HG02885 (cell line): ENCODE measurements at regions not wholly inside any gene's neighbourhood (a gene's known extent, or its start where the extent isn't known, plus 50 kb on each side); places are given as distances from the start of the nearest gene placed in this dataset.

ENCODE experiments used
- ATAC-seq: cut with Tn5 transposase; IDR thresholded peaks from one replicate; pipeline ENCODE4 v1.9.1; 2021; ENCODE audit warnings: mild to moderate bottlenecking; ENCODE audit not compliant: unreplicated experiment, poor library complexity

DNA sequence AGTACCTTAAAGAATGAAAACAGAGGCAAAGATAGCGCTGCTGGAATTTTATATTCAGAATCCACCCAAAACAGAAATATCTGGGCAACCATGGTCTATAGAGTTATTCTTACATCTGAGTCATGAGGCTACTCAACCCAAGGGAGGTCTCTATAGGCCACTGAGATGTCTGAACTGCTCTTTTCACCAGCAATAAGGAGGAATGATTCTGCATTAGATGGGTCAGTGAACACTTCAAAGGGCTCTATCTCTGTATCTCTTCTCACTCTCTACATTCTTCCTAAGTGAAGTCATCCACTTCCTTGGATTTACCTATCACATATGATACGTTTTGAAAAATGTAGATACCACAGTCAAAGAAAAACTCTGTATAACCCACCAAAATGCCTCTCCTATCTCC lies 90.2 kb upstream of the NGF start:
- ATAC-seq = no peak

DNA sequence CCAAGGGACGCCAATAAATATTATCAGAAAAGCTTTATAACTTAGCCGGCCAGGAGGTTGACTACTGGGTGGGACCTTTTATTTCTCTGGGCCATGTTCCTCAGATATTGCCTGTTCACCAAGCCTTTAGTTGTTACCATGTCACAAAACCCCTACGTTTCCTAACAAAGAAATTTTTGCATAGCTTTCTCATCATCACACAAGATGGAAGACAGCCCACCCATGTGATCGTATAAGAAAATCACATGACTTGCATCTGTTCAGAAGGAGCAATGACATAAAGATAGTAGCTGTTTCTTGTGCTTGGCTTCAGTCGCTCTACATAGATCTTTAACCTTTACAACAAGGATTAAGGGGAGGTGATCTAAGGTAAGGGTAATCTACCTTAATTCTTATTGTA lies 88.9 kb upstream of the NGF start:
- no peak for ATAC-seq

DNA sequence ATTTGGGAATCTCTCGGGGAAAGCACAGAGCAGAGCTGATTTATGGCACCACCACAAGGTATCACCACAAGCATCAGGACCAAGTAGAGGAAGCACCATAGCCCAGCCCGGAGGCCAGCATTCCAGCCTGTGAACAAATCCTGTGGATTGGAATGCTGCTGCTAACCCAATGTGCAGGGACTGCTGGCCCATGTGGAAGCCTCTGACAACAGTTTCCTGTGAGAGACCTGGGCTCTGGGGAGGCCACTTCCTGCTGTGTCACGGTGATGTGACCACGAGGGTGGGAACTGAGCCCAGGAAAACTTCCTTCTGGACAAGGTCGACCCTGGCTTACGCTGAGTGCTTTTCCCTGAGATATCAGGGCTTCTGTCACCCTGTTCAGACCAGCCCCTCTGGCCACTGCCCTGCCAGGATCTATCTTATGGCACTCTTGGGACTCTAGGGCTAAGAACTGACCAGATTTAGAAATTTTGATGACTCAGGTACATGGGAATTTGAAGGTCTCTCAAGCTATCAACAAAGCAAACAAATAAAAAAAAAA lies 88.3 kb upstream of the NGF start:
- ATAC-seq = no peak

DNA sequence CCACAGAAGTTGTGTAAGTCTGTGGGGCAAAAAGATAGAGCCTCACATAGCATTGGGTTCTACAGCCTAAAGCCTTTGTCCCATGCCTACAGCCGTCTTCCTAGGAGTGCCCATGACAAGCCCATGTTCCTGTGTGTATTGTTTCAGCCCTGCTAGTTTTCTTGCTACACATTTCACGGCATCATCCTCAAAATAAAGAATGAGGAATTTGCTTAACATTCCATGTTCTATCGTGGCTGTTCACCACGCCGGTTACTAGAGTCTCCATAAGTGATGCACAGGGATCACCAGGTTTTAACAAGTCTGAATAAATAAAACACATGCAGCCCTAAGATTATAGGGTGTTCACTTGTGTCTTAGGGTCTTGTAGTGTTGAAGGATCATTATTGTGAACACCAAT lies 87.4 kb upstream of the NGF start:
- ATAC-seq = no peak

DNA sequence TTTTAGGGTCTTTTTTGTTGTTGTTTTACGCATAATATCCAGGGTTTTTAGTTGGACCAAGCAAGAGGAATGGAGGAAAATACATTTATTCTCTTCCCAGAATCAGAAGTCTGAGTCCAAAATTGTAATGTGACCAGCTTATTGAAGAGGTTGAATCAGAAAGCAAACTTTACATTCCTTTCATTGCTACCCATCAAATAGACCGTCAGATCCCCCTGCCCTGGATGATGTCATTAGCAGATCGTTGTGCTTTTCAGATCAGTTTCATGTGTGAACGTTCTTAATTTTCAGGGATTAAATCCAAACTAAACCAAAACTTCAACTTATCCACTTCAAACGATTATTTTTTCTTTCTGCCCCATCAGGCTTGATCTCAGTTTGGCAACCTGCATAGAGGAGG lies 85.7 kb upstream of the NGF start:
- no peak for ATAC-seq

DNA sequence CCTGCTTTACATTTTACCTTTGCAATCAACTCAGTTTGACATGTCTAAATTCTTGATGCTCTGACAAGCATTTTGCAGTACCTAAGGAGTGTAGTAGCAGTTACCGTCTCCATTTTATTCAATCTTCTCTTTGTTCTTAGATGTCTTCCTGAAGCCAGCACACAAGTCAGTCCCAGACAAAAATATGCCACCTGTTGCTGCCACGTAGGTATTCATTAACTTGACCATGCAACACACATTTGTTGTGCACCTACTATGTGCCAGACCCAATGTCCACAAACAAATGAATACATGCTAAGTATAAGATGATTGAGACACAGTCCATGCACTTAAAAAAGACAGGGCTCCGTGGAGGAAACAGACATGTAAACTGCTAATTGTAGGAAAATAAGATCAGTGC lies 81.5 kb upstream of the NGF start:
- no peak for ATAC-seq

DNA sequence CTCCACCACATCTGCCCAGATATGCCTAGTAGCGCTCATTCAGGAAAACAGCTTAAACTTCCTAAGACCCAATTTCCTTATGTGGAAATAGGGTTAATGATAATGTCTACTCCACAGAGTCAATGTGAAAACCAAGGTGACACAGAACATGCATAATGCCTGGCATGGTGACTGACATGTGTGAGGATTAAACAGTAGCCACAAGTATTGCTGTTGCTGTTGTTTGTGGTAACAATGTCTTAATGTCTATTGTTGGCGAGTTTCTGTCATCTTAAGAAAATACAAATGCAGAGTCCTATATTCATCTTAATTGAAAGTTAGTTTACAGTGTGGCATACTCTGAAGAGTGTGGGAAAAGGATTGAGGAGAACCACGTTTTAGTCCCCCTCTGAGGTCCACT lies 75.6 kb upstream of the NGF start:
- no peak for ATAC-seq

DNA sequence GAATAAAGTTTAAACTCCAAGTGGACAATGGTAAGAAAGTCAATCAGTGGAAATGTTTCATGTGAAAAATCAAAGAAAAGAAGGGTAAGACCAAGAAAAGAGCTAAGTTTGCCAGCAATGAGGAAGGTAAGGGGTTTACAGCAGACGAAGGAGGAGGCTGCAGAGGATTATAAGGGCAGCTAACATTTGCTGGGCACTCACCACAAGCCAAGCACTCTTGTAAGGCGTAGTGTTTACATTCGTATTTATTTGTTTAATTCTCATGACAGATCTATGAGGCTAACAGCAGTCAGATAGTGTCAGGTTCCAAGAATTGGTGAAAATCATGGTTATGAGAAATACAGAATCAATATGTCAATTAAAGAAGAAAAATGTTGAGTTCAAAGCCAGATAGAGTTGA lies 75.2 kb upstream of the NGF start:
- ATAC-seq = no peak

DNA sequence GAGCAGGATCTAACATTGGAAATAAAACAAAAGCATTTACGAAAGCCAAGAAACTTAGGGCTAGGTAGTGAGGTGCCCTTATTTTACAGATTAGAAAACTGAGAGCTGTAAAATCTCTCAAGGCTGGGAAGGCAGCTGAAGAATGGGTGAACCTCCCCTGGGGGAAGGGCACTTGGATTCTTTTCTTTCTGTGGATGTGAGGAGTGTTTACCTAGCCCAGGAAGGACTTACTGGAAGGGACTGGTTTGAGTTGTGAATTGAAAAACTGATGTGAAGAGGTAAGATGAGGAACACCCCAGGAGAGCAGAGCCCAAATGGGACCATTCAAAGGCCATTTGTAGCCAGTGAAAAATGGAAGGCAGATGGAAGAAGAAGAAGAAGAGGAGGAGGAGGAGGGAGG lies 74.7 kb upstream of the NGF start:
- no peak for ATAC-seq

DNA sequence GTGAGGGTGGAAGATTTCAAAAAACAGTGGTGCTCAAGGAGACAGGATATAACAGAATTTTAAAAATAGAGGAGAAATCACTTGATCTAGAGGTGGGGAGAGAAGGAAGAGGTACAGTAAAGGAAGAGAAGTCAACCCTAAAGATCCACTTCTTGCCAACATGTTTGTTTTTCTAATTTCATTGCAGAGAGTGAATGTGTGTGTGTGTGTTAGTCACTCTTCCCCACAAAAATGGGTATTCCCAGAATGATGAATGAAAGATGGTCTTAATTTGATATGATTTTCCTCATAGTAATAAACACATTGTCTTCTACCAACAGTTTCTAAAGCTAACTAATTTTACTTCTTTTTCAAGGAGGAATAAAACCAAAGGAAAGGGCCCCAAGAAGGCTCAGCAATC lies 74.2 kb upstream of the NGF start:
- ATAC-seq = no peak

DNA sequence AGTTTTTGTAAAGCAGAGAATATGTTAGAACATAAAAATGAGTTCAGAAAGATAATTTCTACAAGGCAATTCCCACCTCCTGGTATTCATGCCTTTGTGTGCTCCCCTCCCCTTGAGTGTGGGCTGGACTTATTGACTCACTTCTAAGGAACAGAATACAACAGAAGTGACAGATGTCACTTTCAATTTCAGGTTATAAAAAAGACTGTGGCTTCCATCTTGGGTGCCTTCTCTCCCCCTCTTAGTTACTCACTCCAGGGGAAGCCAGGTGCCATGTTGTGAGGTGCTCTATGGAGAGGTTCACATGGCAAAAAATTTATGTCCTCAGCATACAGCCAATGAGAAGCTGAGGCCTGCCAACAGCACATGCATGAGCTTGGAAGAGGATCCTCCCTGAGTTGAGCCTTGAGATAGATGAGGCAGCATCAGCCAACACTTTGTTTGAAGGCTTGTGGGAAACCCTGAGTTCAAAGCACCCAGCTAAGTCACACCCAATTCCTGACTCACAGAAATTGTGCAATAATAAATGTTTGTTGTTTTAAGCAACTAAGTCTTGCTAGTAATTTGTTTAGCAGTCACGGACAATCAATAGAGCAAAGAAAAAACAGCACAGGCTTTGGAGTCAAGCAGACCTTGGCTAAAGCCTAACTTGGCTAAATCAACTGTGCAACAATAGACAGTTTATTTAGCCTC lies 73.5 kb upstream of the NGF start:
- ATAC-seq = no peak

DNA sequence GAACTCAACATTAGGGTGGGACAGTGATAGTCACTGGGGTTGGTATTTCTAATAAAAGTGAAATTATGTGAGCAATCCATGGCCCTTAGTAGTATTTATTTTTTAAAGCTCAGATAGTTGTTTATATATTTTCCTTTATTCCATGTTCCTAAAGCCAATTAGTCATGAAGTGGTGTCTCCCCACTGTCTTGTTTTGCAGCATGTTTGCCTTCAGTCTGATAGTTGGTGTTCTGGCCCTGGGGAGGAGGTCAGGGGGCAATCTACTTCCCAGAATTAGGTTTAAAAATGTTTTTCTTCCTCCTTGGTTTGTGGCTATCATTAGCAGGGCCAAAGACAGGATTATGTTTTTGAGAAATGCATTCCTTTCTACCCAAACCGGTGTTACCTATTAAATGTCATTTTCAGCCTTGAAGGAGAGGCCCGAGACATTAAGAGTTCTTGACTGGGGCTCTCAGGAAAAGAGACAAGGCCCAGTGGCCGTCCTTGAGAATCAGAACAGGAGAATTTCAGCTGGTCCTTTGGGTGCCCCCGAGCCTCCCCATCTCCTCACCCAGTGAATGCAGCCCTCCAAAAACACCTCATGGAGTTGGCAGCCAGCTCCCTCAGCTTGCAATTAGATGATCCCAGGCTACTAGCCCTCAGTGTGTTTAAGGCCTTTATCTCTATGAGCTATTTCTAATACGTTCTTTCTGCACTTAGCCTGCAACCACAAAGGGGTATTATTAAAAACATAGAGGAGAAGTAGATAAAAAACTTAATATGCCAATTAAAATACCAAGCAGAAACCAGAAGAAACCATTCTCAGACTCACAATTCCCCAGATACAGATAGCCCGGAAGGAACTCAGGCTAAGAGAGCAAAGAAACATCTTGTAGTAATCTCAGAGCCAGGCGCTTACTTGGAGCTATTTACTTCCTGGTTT lies 71.3 kb upstream of the NGF start:
- no peak for ATAC-seq

DNA sequence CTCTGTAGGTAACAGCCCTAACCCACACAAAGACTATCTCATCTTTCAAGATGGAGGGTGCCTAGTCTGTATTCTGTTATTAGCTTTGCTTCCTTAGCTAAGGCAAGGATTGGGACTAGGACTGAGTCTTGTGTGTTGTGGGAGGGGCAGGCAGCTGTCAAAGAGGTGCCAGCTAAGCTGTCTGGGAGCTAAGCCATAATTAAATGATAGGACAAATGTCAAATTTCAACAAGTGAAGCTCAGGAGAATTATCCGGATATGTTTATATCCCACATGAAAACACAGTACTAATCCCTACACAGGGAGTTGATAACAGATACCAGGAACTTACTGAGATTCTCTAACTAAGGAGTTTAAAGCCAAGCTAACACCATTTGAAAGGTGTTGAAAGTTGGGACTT lies 70.5 kb upstream of the NGF start:
- no peak for ATAC-seq

DNA sequence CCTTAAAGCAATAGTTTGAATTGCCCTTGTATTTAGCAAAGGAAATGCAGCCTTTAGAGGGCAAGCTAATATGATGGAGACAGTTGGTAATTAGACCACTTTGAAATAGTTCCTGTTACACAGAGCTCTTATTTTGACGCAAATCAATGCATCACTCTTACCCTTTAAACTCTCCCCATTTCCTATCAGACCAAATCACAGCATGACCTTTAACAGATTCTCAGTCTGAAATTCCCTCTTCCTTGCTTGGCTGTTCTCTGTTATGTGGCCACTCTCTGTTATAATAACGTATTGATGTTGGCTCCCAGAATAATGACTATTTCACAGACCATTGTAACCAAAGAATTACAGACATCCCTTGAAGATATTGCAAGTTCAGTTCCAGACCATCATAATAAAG lies 66.9 kb upstream of the NGF start:
- ATAC-seq = no peak

DNA sequence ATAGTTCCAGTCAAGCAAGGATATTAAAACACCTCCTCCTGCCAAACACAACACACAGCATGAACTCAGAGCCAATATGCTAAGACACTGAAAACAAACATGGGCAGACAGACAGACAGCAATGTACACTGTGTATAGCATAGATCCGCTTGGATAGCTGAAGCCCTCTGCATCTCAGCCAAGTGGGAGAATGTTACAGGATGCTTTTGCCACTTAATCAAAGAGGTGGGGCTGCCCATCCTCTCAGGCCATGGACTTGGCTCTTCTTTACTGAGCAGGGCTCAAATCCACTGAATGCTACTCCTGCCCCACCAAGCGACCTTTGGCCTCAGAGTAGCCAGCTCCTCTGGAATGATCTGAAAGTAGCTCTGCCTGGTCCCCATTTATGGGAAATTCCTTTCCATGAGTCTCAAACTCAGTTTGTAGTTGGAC lies 64.7 kb upstream of the NGF start:
- no peak for ATAC-seq

DNA sequence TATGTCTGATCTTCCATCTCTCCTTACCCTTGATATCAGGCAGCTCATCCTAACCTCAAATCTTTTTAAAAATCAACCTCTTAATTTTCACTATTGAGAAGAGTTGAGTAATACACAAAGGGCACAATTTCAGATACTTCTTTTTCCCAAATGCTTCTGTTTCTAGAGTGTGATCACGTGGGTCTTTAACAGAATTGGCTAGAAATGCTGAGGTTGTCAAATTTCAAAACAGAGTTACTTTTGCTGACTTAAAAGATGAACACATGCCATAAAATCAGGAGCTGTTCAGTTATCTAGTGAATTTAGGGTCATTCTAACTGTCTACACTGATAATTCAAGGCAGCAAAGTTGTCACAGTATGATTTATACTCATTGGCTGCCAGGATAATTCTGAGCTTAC lies 63.6 kb upstream of the NGF start:
- ATAC-seq = no peak

DNA sequence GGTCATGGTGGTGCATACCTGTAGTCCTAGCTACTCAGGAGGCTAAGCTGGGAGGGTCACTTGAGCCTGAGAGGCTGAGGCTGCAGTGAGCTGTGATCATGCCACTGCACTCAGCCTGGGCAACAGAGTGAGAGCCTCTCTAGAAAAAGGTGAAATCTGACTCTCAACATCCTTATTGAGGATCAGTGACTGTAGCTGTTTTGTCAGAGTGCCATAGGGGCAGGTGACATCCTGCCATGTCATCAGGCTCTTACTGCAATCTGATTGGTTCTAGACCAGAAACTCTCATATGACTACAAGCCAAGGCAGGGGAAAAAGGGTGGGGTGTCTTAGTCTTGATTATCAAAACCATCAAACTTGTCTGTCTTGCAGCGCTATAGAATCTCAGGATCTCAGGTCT lies 62.8 kb upstream of the NGF start:
- ATAC-seq = no peak

DNA sequence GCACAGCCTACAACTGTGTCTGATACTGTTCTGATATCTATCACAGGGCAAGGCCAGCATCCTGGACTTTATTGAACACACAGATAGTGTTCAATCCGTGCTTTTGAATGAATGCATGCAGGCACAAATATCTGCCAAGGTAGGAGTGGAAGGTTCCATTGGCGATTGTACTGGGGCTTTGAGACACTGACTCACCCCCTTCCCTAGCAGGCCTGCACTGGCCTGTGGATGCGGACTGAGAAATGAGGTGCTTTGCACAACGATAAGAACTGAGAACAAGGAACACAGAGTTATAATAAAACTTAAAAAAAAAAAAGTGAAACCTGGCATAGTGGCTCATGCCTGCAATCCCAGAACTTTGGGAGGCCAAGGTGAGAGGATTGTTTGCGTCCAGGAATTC lies 62.4 kb upstream of the NGF start:
- no peak for ATAC-seq

DNA sequence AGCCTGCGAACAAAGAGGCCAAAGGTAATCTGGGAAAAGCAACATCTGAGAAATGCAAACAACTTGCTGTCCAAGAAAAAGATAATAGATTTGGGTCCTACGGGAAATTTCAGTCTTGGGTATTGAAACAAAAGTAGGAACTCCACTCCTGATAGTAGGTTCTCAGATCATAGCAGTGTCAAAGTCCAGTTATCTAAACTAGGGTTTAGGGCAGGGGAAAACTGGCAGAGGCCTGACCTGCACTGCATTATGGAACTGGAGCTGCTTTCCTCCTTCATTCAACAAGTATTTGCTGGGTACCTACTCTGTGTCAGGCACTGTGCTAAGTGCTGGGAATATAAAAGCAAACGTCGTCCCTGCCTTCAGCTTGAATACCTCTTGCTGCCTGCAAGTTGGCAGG lies 60.7 kb upstream of the NGF start:
- no peak for ATAC-seq
